ENCODE measurements at regions not wholly inside any gene's neighbourhood (a gene's known extent, or its start where the extent isn't known, plus 50 kb on each side); places are given as distances from the start of the nearest gene placed in this dataset.

- TF ChIP-seq ZNF280D (CRISPR knock-in tag; IDR thresholded peaks at IDR 0.05) (no peak), KIAA2018 (CRISPR knock-in tag; IDR thresholded peaks at IDR 0.05; ENCODE audit: borderline replicate concordance) (no peak), ZNF772 (CRISPR knock-in tag; IDR thresholded peaks at IDR 0.05) (no peak), ELF3 (CRISPR knock-in tag; IDR thresholded peaks at IDR 0.05) (no peak), SOX13 (IDR thresholded peaks at IDR 0.05) (no peak), SOX13 (CRISPR knock-in tag; conservative IDR thresholded peaks at IDR 0.05 in 1 of 2, IDR thresholded peaks at IDR 0.05 in 1 of 2) (no peak), CEBPB (IDR thresholded peaks at IDR 0.05; ENCODE audit: borderline replicate concordance, low read depth, low read length) (no peak), HNRNPH1 (optimal IDR thresholded peaks at IDR 0.05; ENCODE audit: low read depth, low read length) (no peak), ZFP36L1 (CRISPR knock-in tag; IDR thresholded peaks at IDR 0.05) (no peak), BRF2 (CRISPR knock-in tag; IDR thresholded peaks at IDR 0.05) (no peak), CHCHD3 (CRISPR knock-in tag; IDR thresholded peaks at IDR 0.05) (no peak), REXO4 (CRISPR knock-in tag; IDR thresholded peaks at IDR 0.05; ENCODE audit: borderline replicate concordance) (no peak)
- DNase-seq (ENCODE audit: low spot score) (no peak), FAIRE-seq (no peak), ATAC-seq (no peak)
- H3K36me3 ChIP-seq (replicated peaks in 1 of 2; ENCODE audit: control insufficient read depth in 1 of 2, insufficient read depth in 2 of 2, low read length in 2 of 2): no peaks in the 10 kb centered on the region
- H3K4me1 ChIP-seq (ENCODE audit: insufficient read depth, low read length): no peaks in the 10 kb centered on the region
- H4K20me1 ChIP-seq (ENCODE audit: insufficient read depth, low read length): no peaks in the 10 kb centered on the region
- H3K27ac ChIP-seq (ENCODE audit: extremely low read length, insufficient read depth, low read length): no peak overlapping the region
- CTCF ChIA-PET (ENCODE audit: low intra/inter-chr PET ratio, low total read pairs): no interaction called here
- intact Hi-C loops (cut with micrococcal nuclease; ENCODE audit: unreplicated experiment): no loop called here
- H3K27me3 ChIP-seq (ENCODE audit: control insufficient read depth in 1 of 2, insufficient read depth in 2 of 2, low read length in 2 of 2): no peaks in the 10 kb centered on the region
- WGBS (ENCODE audit: low lambda C conversion rate): 11% methylated on average over 1 of the region's 1 CpG
- no peak overlapping the region for H3K9ac ChIP-seq (ENCODE audit: insufficient read depth, low read depth, low read length)
- in situ Hi-C loops (cut with HindIII; ENCODE audit: extremely low pct_ligation_motif_present, low pct_unique_long_range_greater_than_20kb): no loop called here
- no TSS peak for BruUV-seq (replicated peaks)
- no peaks in the 10 kb centered on the region for H3K79me2 ChIP-seq (ENCODE audit: insufficient read depth, low read length)
- no peak overlapping the region for H2AFZ ChIP-seq (ENCODE audit: low read length)
- H3K4me3 ChIP-seq (replicated peaks in 1 of 3; ENCODE audit: insufficient read depth in 1 of 3, low read depth in 2 of 3, low read length in 3 of 3): no peak overlapping the region
- H3K9me3 ChIP-seq (ENCODE audit: low read length): no peaks in the 10 kb centered on the region
- H3K4me2 ChIP-seq (ENCODE audit: low read depth, low read length): no peak overlapping the region
- POLR2A ChIA-PET: no interaction called here
Measured at GRCh38 chr5:21424907-21425306, 1428.2 kb downstream of the CDH12 start.
